SU-DHL-6 (cell line): ENCODE measurements at regions not wholly inside any gene's neighbourhood (a gene's known extent, or its start where the extent isn't known, plus 50 kb on each side); places are given as distances from the start of the nearest gene placed in this dataset.

Experiments used
- H2AFZ ChIP-seq: fragments of 200-600 bp; sonication (generic); 2 replicates; pipeline ENCODE4 v1.6.1; 2014; ENCODE audit warnings: low read depth, mild to moderate bottlenecking, moderate library complexity, mixed read lengths, antibody characterized with exemption, low read length; ENCODE audit not compliant: severe bottlenecking
- H3F3A ChIP-seq: fragments of 200-600 bp; shearing (Covaris generic); 2 replicates; pipeline ENCODE4 v1.6.0; 2016; ENCODE audit warnings: antibody characterized with exemption, mild to moderate bottlenecking; ENCODE audit not compliant: insufficient read depth
- H3K27ac ChIP-seq: fragments of 200-600 bp; sonication (generic); 2 replicates; pipeline ENCODE4 v1.5.1; 2016; ENCODE audit warnings: low read depth, mild to moderate bottlenecking, low read length, moderate library complexity, mixed read lengths
- H3K27me3 ChIP-seq: fragments of 200-600 bp; sonication (generic), shearing (Covaris generic); 2 replicates; pipeline ENCODE4 v1.6.0; 2014; ENCODE audit warnings: mild to moderate bottlenecking, low read length
- H3K36me3 ChIP-seq: fragments of 200-600 bp; sonication (generic); 2 replicates; pipeline ENCODE4 v1.6.1; 2014; ENCODE audit warnings: mild to moderate bottlenecking, low read length, mixed read lengths
- H3K4me2 ChIP-seq: fragments of 300-600, 200-600 bp; shearing (Covaris generic), sonication (generic); 2 replicates; pipeline ENCODE4 v1.6.0; 2014; ENCODE audit warnings: low read length, low read depth, mild to moderate bottlenecking; ENCODE audit not compliant: poor library complexity, severe bottlenecking
- H3K4me3 ChIP-seq: fragments of 200-600 bp; sonication (generic); 2 replicates; pipeline ENCODE4 v1.5.1; 2014; ENCODE audit warnings: antibody characterized with exemption, low read length, mild to moderate bottlenecking, mixed read lengths; ENCODE audit not compliant: insufficient read depth, poor library complexity, severe bottlenecking
- H3K79me2 ChIP-seq: fragments of 200-600 bp; sonication (generic); 2 replicates; pipeline ENCODE4 v1.6.1; 2014; ENCODE audit warnings: mild to moderate bottlenecking, low read length, moderate library complexity; ENCODE audit not compliant: insufficient read depth
- H3K9ac ChIP-seq: fragments of 200-600 bp; sonication (generic); 2 replicates; pipeline ENCODE4 v1.7.0; 2014; ENCODE audit warnings: mild to moderate bottlenecking, low read length
- H3K9me2 ChIP-seq: fragments of 200-600 bp; sonication (generic); replicated peaks from 2 replicates; pipeline ENCODE4 v1.6.1; 2014; ENCODE audit warnings: low read length; ENCODE audit not compliant: insufficient read depth
- H3K9me3 ChIP-seq: fragments of 200-600 bp; sonication (generic); 2 replicates; pipeline ENCODE4 v1.6.1; 2014; ENCODE audit warnings: low read length, mixed read lengths; ENCODE audit not compliant: insufficient read depth
- H4K20me1 ChIP-seq: fragments of 200-600 bp; sonication (generic); 2 replicates; pipeline ENCODE4 v1.6.1; 2014; ENCODE audit warnings: low read depth, mild to moderate bottlenecking, antibody characterized with exemption, low read length, moderate library complexity, mixed read lengths
- EZH2phosphoT487 ChIP-seq: fragments of 200-600 bp; sonication (generic), shearing (Covaris generic); conservative IDR thresholded peaks from 2 replicates; pipeline ENCODE4 v1.6.1; 2018; ENCODE audit warnings: mild to moderate bottlenecking, antibody characterized with exemption, low read length, moderate library complexity, mixed read lengths
- TF ChIP-seq, protein P1 (sequence below): fragments of 200-600 bp; sonication (generic); IDR thresholded peaks from one replicate; pipeline ENCODE4 v1.5.1; 2017; ENCODE audit warnings: antibody characterized with exemption, mild to moderate bottlenecking, low read length, moderate library complexity; ENCODE audit not compliant: insufficient read depth, poor library complexity, severe bottlenecking

DNA sequence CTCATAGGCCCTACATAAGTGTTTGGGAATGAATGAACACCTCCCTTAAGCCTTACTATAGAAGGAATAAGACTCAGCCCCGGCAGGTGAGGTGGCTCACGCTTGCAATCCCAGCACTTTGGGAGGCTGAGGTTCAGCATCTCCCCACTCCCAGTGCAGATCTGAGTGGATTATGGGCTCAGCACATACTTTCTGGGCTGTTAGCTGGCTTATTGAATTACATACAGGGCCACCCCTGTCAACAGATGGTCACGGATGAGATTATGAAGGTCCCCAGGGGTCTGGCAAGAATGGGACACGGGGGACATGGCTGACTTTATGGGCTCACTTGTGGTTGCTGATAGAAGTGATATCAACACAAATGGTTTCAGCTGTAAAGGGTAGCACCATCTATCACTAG is 322.3 kb downstream of the TSN start:
- TF ChIP-seq, protein P1, sequence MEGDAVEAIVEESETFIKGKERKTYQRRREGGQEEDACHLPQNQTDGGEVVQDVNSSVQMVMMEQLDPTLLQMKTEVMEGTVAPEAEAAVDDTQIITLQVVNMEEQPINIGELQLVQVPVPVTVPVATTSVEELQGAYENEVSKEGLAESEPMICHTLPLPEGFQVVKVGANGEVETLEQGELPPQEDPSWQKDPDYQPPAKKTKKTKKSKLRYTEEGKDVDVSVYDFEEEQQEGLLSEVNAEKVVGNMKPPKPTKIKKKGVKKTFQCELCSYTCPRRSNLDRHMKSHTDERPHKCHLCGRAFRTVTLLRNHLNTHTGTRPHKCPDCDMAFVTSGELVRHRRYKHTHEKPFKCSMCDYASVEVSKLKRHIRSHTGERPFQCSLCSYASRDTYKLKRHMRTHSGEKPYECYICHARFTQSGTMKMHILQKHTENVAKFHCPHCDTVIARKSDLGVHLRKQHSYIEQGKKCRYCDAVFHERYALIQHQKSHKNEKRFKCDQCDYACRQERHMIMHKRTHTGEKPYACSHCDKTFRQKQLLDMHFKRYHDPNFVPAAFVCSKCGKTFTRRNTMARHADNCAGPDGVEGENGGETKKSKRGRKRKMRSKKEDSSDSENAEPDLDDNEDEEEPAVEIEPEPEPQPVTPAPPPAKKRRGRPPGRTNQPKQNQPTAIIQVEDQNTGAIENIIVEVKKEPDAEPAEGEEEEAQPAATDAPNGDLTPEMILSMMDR, result no peak
- no peak for TF ChIP-seq EZH2phosphoT487
- no peak overlapping the region for H2AFZ ChIP-seq

DNA sequence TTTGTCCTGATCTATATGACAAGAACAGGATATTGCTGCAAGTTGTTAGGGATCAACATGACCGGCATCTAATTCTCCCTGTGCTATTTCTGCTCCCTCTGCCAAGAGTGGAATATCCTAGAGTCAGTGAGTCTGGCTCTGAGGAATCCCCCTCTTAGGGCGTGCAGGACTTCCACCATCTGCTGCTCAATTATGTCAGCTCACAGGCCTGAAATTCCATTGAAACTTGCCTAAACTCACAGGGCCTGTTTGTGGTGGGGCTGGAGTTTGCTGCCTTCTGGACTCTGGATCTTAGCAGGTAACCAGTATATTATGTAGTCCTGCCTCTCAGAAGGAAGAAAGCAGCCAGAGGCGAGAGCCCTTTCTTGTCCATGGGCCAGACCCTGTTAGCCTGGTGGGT is 323.0 kb downstream of the TSN start:
- no peak overlapping the region for H3K27ac ChIP-seq
- no peak overlapping the region for H2AFZ ChIP-seq
- no peaks in the 10 kb centered on the region for H3K9me2 ChIP-seq
- H4K20me1 ChIP-seq, result no peaks in the 10 kb centered on the region
- no peaks in the 10 kb centered on the region for H3F3A ChIP-seq
- no peak for TF ChIP-seq EZH2phosphoT487
- TF ChIP-seq, protein P1, result no peak
- H3K9me3 ChIP-seq, result no peaks in the 10 kb centered on the region
- no peak overlapping the region for H3K4me2 ChIP-seq
- no peaks in the 10 kb centered on the region for H3K36me3 ChIP-seq
- H3K4me3 ChIP-seq, result no peak overlapping the region
- H3K27me3 ChIP-seq, result no peaks in the 10 kb centered on the region
- no peak overlapping the region for H3K9ac ChIP-seq
- H3K79me2 ChIP-seq, result no peaks in the 10 kb centered on the region

More for the DNA sequence above, 322.3 kb downstream of the TSN start:
- no peaks in the 10 kb centered on the region for H3K9me2 ChIP-seq
- H3K9ac ChIP-seq, result no peak overlapping the region
- H3K27ac ChIP-seq, result no peak overlapping the region
- H3F3A ChIP-seq, result no peaks in the 10 kb centered on the region
- H3K9me3 ChIP-seq, result no peaks in the 10 kb centered on the region
- no peaks in the 10 kb centered on the region for H3K27me3 ChIP-seq
- no peaks in the 10 kb centered on the region for H4K20me1 ChIP-seq
- no peak overlapping the region for H3K4me2 ChIP-seq
- no peaks in the 10 kb centered on the region for H3K36me3 ChIP-seq
- H3K79me2 ChIP-seq, result no peaks in the 10 kb centered on the region
- no peak overlapping the region for H3K4me3 ChIP-seq

DNA sequence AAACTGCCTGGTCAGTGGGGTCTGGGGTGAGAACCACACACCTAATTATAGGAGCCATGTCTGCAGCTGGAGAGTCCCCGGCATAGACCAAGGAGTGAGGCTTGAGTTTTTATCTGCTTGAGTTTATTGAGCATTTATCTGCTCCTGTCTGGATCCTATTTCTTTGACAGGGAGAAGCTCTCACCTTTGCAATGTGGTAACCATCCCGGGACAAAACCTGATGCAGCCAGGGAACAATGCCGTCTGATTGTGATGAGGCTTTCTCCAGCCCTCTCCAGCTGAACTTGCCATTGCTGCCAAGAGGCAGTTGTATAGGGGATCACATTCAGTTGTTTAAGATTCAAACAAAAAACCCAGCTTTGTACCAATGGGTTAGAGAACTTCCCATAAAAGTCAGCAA is 324.4 kb downstream of the TSN start:
- TF ChIP-seq EZH2phosphoT487, result no peak
- TF ChIP-seq, protein P1, result no peak
- no peak overlapping the region for H3K27ac ChIP-seq
- no peaks in the 10 kb centered on the region for H3K79me2 ChIP-seq
- no peak overlapping the region for H3K4me2 ChIP-seq
- H3K36me3 ChIP-seq, result no peaks in the 10 kb centered on the region
- no peaks in the 10 kb centered on the region for H3K9me2 ChIP-seq
- H3K27me3 ChIP-seq, result no peaks in the 10 kb centered on the region
- H3F3A ChIP-seq, result no peaks in the 10 kb centered on the region
- H3K4me3 ChIP-seq, result no peak overlapping the region
- no peak overlapping the region for H3K9ac ChIP-seq
- H3K9me3 ChIP-seq, result no peaks in the 10 kb centered on the region
- H4K20me1 ChIP-seq, result no peaks in the 10 kb centered on the region
- H2AFZ ChIP-seq, result no peak overlapping the region
